Upper lobe of right lung (tissue), 1 donor: ENCODE measurements at regions not wholly inside any gene's neighbourhood (a gene's known extent, or its start where the extent isn't known, plus 50 kb on each side); places are given as distances from the start of the nearest gene placed in this dataset.

Experiments used
- ATAC-seq: fragments of 200-7000 bp; cut with Tn5 transposase; one replicate; pipeline ENCODE4 v1.9.1; 2020; ENCODE audit warnings: mild to moderate bottlenecking, moderate library complexity
- DNase-seq: peaks from one replicate; pipeline ENCODE4 v3.0.0-alpha.2; 2020
- H3K27ac ChIP-seq: fragments of 200-600 bp; one replicate; pipeline ENCODE4 v1.8.0; 2022
- H3K27me3 ChIP-seq: fragments of 200-600 bp; one replicate; pipeline ENCODE4 v1.8.0; 2022; ENCODE audit warnings: mild to moderate bottlenecking
- H3K36me3 ChIP-seq: fragments of 200-600 bp; one replicate; pipeline ENCODE4 v1.8.0; 2022
- H3K4me1 ChIP-seq: fragments of 200-600 bp; one replicate; pipeline ENCODE4 v1.8.0; 2022
- H3K4me3 ChIP-seq: fragments of 200-600 bp; one replicate; pipeline ENCODE4 v1.8.0; 2022; ENCODE audit warnings: mild to moderate bottlenecking
- H3K9me3 ChIP-seq: fragments of 200-600 bp; one replicate; pipeline ENCODE4 v1.8.0; 2022
- CTCF ChIP-seq: fragments of 200-600 bp; IDR thresholded peaks from one replicate; pipeline ENCODE4 v1.8.0; 2022; ENCODE audit warnings: antibody characterized with exemption
- intact Hi-C: fragments of 100-400 bp; cut with DNase I; formaldehyde crosslinking; loops from one replicate; pipeline ENCODE4 v1.11.0; 2022
- donor health status: DM: no; HTN: yes; CAD: no; lungs with severe emphysema.

DNA sequence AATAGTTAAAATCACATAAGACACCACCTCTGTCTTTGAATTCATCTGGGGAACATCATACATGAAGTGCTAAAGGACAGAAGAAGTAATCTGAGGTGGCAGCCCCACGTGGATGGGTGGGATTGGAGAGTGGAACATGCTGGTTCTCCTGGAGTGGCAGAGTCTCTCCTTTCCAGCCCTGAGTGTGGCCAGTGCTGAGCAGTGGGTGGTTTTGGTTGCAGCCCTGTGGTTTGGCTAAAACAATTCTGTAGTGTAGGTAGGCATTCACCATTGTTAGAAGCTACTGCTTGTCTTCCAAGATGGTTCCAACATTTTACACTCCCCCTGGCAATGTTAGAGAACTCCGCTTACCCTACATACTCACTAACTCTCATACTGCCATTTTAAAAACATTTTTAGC lies 396.4 kb upstream of the MEX3C start:
- intact Hi-C loops, result no loop called here
- Histone ChIP-seq H3K9me3 (peaks cover 7% of the 10 kb centered on the region), H3K27ac (no peak overlapping the region), H3K36me3 (no peaks in the 10 kb centered on the region), H3K4me3 (no peak overlapping the region), H3K4me1 (no peaks in the 10 kb centered on the region), H3K27me3 (no peaks in the 10 kb centered on the region)
- no peak for TF ChIP-seq CTCF
- DNase-seq, result no peak
- no peak for ATAC-seq

GRCh38 chr18:51603111-51603510 lies 405.6 kb upstream of the MEX3C start:
- DNase-seq (no peak), ATAC-seq (no peak)
- Histone ChIP-seq H3K27ac (no peak overlapping the region), H3K9me3 (no peaks in the 10 kb centered on the region), H3K27me3 (no peaks in the 10 kb centered on the region), H3K36me3 (no peaks in the 10 kb centered on the region), H3K4me3 (no peak overlapping the region), H3K4me1 (no peaks in the 10 kb centered on the region)
- intact Hi-C loops, result no loop called here
- no peak for TF ChIP-seq CTCF

GRCh38 chr18:51603551-51603950 lies 406.1 kb upstream of the MEX3C start:
- Histone ChIP-seq H3K9me3 (no peaks in the 10 kb centered on the region), H3K36me3 (no peaks in the 10 kb centered on the region), H3K4me1 (no peaks in the 10 kb centered on the region), H3K27me3 (no peaks in the 10 kb centered on the region), H3K4me3 (no peak overlapping the region), H3K27ac (no peak overlapping the region)
- intact Hi-C loops, result no loop called here
- TF ChIP-seq CTCF, result no peak
- ATAC-seq (no peak), DNase-seq (no peak)

GRCh38 chr18:51610481-51610880 lies 413.0 kb upstream of the MEX3C start:
- Histone ChIP-seq H3K4me3 (no peak overlapping the region), H3K9me3 (no peaks in the 10 kb centered on the region), H3K27ac (no peak overlapping the region), H3K27me3 (no peaks in the 10 kb centered on the region), H3K4me1 (no peaks in the 10 kb centered on the region), H3K36me3 (no peaks in the 10 kb centered on the region)
- ATAC-seq, result no peak
- TF ChIP-seq CTCF, result no peak
- no peak for DNase-seq
- intact Hi-C loops, result no loop called here

DNA sequence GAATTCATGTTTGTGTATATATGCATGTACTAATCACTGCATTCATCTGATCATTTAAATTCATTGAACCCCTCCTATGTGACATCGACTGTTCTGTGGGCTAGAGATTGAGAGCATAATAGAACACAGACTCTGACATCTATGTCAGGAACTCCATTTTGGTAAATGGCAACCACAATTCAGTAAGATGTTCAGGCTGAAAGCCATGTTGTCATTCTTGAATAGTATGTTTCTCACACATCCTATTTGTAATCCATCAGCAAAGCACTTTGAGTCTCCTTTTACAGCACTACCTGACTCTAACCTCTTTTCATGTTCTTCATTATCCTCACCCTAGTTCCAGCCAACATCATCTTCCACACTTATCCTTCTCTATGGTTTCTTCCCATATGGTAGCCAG lies 413.8 kb upstream of the MEX3C start:
- H3K9me3 ChIP-seq, result no peaks in the 10 kb centered on the region
- H3K27me3 ChIP-seq, result no peaks in the 10 kb centered on the region
- no peak for TF ChIP-seq CTCF
- no peak for DNase-seq
- no peak overlapping the region for H3K4me3 ChIP-seq
- no peaks in the 10 kb centered on the region for H3K36me3 ChIP-seq
- no peak overlapping the region for H3K27ac ChIP-seq
- H3K4me1 ChIP-seq, result no peaks in the 10 kb centered on the region
- intact Hi-C loops, result no loop called here
- ATAC-seq, result no peak

DNA sequence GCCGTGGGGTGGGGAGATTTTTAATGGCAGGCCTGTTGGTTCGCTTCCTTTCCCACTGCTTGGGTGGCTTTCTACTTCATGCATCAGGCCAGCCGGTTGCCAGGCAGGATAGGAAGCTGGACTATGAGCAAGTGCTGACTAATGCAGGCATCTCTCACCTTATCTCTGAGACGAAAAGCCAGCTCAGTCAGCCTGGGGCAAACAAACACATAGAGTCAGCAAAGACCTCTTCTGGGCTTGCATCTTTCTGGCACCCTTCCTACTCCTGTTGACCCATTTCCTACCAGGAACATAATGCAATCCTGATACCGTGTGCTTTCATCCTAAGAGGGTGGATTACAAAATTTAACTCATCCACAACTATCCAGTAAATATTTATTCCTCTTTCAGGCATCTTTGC lies 416.6 kb upstream of the MEX3C start:
- Histone ChIP-seq H3K9me3 (no peaks in the 10 kb centered on the region), H3K27ac (no peak overlapping the region), H3K4me3 (no peak overlapping the region), H3K36me3 (no peaks in the 10 kb centered on the region), H3K27me3 (no peaks in the 10 kb centered on the region), H3K4me1 (no peaks in the 10 kb centered on the region)
- ATAC-seq, result no peak
- TF ChIP-seq CTCF, result no peak
- DNase-seq, result no peak
- intact Hi-C loops, result no loop called here
